ENCODE measurements at regions not wholly inside any gene's neighbourhood (a gene's known extent, or its start where the extent isn't known, plus 50 kb on each side); places are given as distances from the start of the nearest gene placed in this dataset.
"Not testable (repeated sequence)": the region's sequence is repeated elsewhere in the genome, so short reads cannot be mapped to it uniquely, and the experiment has no call there.

GRCh38 chr2:136319237-136319636 lies 201.3 kb upstream of the CXCR4 start:
- no peak overlapping the region for H3K4me3 ChIP-seq (ENCODE audit: low read length)
- H3K27me3 Mint-ChIP-seq (ENCODE audit: low read depth in 2 of 2) = no peaks in the 10 kb centered on the region
- no peaks in the 10 kb centered on the region for H3K36me3 Mint-ChIP-seq
- no peaks in the 10 kb centered on the region for H3K4me1 ChIP-seq (ENCODE audit: control insufficient read depth, insufficient read depth, low read length)
- TF ChIP-seq, protein P1, sequence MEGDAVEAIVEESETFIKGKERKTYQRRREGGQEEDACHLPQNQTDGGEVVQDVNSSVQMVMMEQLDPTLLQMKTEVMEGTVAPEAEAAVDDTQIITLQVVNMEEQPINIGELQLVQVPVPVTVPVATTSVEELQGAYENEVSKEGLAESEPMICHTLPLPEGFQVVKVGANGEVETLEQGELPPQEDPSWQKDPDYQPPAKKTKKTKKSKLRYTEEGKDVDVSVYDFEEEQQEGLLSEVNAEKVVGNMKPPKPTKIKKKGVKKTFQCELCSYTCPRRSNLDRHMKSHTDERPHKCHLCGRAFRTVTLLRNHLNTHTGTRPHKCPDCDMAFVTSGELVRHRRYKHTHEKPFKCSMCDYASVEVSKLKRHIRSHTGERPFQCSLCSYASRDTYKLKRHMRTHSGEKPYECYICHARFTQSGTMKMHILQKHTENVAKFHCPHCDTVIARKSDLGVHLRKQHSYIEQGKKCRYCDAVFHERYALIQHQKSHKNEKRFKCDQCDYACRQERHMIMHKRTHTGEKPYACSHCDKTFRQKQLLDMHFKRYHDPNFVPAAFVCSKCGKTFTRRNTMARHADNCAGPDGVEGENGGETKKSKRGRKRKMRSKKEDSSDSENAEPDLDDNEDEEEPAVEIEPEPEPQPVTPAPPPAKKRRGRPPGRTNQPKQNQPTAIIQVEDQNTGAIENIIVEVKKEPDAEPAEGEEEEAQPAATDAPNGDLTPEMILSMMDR (IDR thresholded peaks at IDR 0.05) = no peak
- WGBS (ENCODE audit: insufficient coverage) = 10% methylated on average over 2 of the region's 2 CpGs
- no peaks in the 10 kb centered on the region for H3K27me3 ChIP-seq (ENCODE audit: control insufficient read depth, insufficient read depth, low read length)
- H3K27ac ChIP-seq (ENCODE audit: low read length) = no peak overlapping the region
- no peaks in the 10 kb centered on the region for H3K9me3 ChIP-seq (ENCODE audit: control insufficient read depth, insufficient read depth, low read length)
- DNase-seq (no peak), ATAC-seq (no peak)
- intact Hi-C loops (cut with micrococcal nuclease) = no loop called here
- H3K4me3 Mint-ChIP-seq = no peak overlapping the region
- H3K9me3 Mint-ChIP-seq = no peaks in the 10 kb centered on the region
- H3K36me3 ChIP-seq (ENCODE audit: control insufficient read depth, insufficient read depth, low read length) = no peaks in the 10 kb centered on the region
- no peak overlapping the region for H3K27ac Mint-ChIP-seq
- H3K4me1 Mint-ChIP-seq = no peaks in the 10 kb centered on the region

- Histone ChIP-seq H3K27me3 (ENCODE audit: control insufficient read depth, insufficient read depth, low read length) (no peaks in the 10 kb centered on the region), H3K4me1 (ENCODE audit: control insufficient read depth, insufficient read depth, low read length) (no peaks in the 10 kb centered on the region), H3K9me3 (ENCODE audit: control insufficient read depth, insufficient read depth, low read length) (no peaks in the 10 kb centered on the region), H3K27ac (ENCODE audit: low read length) (no peak overlapping the region), H3K4me3 (ENCODE audit: low read length) (no peak overlapping the region), H3K36me3 (ENCODE audit: control insufficient read depth, insufficient read depth, low read length) (no peaks in the 10 kb centered on the region)
- ATAC-seq (no peak), DNase-seq (no peak)
- TF ChIP-seq, protein P1 (IDR thresholded peaks at IDR 0.05) = no peak
- Mint-ChIP-seq H3K27ac (no peak overlapping the region), H3K9me3 (no peaks in the 10 kb centered on the region), H3K36me3 (no peaks in the 10 kb centered on the region), H3K27me3 (ENCODE audit: low read depth in 2 of 2) (no peaks in the 10 kb centered on the region), H3K4me3 (no peak overlapping the region), H3K4me1 (peaks cover 5 to 11% of the 10 kb centered on the region in 2 donors)
- intact Hi-C loops (cut with micrococcal nuclease) = no loop called here
Observed at GRCh38 chr2:136314240-136314639, 196.3 kb upstream of the CXCR4 start.

- H3K27me3 ChIP-seq (ENCODE audit: control insufficient read depth, insufficient read depth, low read length); H3K4me3 ChIP-seq (ENCODE audit: low read length); H3K9me3 ChIP-seq (ENCODE audit: control insufficient read depth, insufficient read depth, low read length); H3K9me3 Mint-ChIP-seq; H3K27ac ChIP-seq (ENCODE audit: low read length); H3K4me1 ChIP-seq (ENCODE audit: control insufficient read depth, insufficient read depth, low read length); H3K36me3 ChIP-seq (ENCODE audit: control insufficient read depth, insufficient read depth, low read length); H3K27ac Mint-ChIP-seq; intact Hi-C loops (cut with micrococcal nuclease); H3K4me3 Mint-ChIP-seq; H3K27me3 Mint-ChIP-seq (ENCODE audit: low read depth in 2 of 2); ATAC-seq; H3K36me3 Mint-ChIP-seq; DNase-seq: not testable (repeated sequence)
- H3K4me1 Mint-ChIP-seq = peaks cover 5 to 11% of the 10 kb centered on the region in 2 donors
- WGBS (ENCODE audit: insufficient coverage) = 92% methylated on average over 1 of the region's 1 CpG
Observed at GRCh38 chr2:136312568-136312967, 194.6 kb upstream of the CXCR4 start.

DNA sequence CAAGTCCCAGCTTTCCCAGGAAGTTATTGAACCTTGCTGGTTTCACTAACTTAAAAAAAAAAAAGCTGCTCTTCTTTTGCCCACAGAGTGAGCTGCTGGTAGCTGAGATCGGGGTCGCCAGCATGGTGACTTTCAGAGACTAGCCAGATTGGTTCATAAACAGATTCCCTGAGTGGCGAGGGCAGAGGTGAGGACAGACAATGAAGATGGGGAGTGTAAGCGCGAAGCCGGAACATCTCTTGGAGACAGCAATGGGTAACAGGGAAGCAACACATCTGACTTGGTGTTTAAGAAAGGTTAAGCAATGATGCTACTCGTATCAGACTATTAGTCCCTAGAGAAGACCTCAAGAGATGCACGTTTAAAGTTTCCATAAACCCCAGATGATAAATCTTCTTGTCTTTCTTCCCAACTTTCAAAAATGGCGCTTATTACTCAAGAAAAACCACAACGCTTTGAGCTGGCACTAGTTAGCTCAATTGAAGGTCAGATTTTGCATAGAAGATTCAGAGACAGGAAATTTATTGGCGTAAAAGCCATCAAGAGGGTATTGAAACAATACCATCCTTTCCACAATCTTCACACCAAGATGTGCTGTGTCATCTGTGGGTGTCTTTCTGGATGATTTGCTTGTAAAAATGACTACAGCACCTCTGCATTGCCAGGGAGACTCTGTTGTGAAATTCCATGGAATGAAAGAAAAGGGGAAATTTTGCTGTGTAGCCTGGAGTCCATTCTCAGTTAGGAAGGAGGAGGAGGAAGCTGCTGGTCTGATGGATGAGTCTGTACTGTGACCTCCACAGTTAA lies 193.1 kb upstream of the CXCR4 start:
- Histone ChIP-seq H3K4me3 (ENCODE audit: low read length) (no peak overlapping the region), H3K9me3 (ENCODE audit: control insufficient read depth, insufficient read depth, low read length) (no peaks in the 10 kb centered on the region), H3K27me3 (ENCODE audit: control insufficient read depth, insufficient read depth, low read length) (no peaks in the 10 kb centered on the region), H3K27ac (ENCODE audit: low read length) (no peak overlapping the region), H3K4me1 (ENCODE audit: control insufficient read depth, insufficient read depth, low read length) (no peaks in the 10 kb centered on the region), H3K36me3 (ENCODE audit: control insufficient read depth, insufficient read depth, low read length) (no peaks in the 10 kb centered on the region)
- WGBS (ENCODE audit: insufficient coverage) = 74% methylated on average over 10 of the region's 11 CpGs
- Mint-ChIP-seq H3K36me3 (no peaks in the 10 kb centered on the region), H3K27ac (no peak overlapping the region), H3K9me3 (no peaks in the 10 kb centered on the region), H3K4me1 (peaks cover 9 to 13% of the 10 kb centered on the region in 2 donors), H3K4me3 (no peak overlapping the region), H3K27me3 (ENCODE audit: low read depth in 2 of 2) (peaks cover 0 to 7% of the 10 kb centered on the region in 2 donors)
- TF ChIP-seq, protein P1 (IDR thresholded peaks at IDR 0.05) = no peak
- intact Hi-C loops (cut with micrococcal nuclease) = no loop called here
- peak in 1 of 3 donors; percentile 43 for ATAC-seq
- peak in 1 of 2 donors; percentile 31 for DNase-seq
